Right ventricle myocardium inferior (tissue), 1 donor: ENCODE measurements at regions not wholly inside any gene's neighbourhood (a gene's known extent, or its start where the extent isn't known, plus 50 kb on each side); places are given as distances from the start of the nearest gene placed in this dataset.

ENCODE experiments used
- ATAC-seq: fragments of 200-7000 bp; cut with Tn5 transposase; one replicate; pipeline ENCODE4 v1.9.1; 2020; ENCODE audit warnings: mild to moderate bottlenecking, moderate library complexity
- DNase-seq: peaks from one replicate; pipeline ENCODE4 v3.0.0; 2021; ENCODE audit errors: missing footprints
- intact Hi-C: fragments of 100-400 bp; cut with DNase I; formaldehyde crosslinking; loops from one replicate; pipeline ENCODE4 v1.11.0; 2022
- donor health status: DM: no; HTN: yes; CAD: no; lungs with severe emphysema.

GRCh38 chr12:32039917-32040575 lies 66.6 kb upstream of the BICD1 start:
- no peak for ATAC-seq
- intact Hi-C loops = no loop called here
- no peak for DNase-seq

GRCh38 chr12:32043928-32044549 lies 62.6 kb upstream of the BICD1 start:
- DNase-seq (no peak), ATAC-seq (no peak)
- intact Hi-C loops = no loop called here

DNA sequence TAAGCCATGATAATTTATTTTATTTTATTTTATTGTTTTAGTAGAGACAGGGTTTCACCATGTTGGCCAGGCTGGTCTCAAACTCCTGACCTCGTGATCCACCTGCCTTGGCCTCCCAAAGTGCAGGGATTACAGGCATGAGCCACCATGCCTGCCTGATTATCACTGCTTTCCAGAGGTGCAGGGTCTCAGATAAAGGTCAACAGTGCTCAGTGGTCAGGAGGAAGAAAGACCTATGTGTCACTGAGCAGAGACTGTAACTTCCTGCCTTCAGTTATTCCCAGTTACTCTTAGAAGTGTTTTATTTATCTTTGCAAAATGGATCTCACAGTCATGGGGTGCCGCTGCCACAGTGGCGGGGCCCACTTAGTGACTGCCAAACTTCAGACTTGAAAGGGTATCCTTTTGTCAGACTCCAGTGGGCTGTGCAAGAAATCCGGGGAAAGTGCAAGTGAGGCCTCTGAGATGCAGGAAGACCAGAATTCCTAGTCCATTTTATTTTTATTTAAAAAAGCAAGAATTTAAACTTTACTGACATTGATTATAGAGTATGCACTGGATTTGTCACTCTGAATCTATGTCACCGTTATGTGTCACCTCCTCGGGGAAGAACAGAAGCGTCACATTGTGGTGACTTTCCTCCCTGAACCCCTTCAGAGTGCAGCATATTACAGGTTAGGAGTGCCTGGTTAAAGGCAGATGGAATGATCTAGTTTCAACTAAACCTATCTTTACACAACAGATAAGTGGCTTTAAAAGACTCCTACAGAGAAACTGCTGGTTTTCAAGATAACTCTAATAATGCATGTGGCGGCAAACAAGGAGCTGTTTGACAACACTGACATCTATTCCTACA lies 59.1 kb upstream of the BICD1 start:
- ATAC-seq (no peak), DNase-seq (no peak)
- intact Hi-C loops = no loop called here

DNA sequence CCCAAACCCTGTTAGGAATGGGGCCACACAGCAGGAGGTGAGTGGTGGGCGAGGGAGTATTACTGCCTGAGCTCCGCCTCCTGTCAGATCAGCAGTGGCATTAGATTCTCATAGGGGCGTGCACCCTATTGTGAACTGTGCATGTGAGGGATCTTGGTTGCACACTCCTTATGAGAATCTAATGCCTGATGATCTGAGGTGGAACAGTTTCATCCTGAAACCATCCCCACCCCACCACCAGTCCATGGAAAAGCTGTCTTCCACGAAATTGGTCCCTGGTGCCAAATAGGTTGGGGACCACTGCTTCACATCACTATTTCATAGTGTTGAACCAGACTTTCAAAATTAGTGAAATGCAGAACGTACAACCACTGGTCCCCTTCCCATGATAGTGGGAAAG lies 57.9 kb upstream of the BICD1 start:
- DNase-seq (no peak), ATAC-seq (no peak)
- intact Hi-C loops = no loop called here

DNA sequence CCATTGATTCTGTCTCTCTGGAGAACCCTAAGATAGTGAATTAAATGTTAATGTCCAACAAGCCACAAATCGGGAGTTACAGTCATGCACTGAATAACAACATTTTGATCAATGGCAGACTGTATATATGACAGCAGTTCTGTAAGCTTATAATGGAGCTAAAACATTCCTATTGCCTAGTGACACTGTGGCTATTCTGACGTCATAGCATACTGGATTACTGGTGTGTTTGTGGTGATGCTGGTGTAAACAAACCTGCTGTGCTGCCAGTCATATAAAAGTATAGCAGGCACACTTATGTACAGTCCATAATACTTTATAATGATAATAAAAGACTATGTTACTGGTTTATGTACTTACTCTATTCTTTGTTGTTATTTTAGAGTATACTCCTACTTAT lies 56.7 kb upstream of the BICD1 start:
- intact Hi-C loops = loop anchor here (10.0 kb wide), 1 partner anchor 365 kb away; no protein-coding TSS in a partner anchor
- DNase-seq = no peak
- no peak for ATAC-seq

DNA sequence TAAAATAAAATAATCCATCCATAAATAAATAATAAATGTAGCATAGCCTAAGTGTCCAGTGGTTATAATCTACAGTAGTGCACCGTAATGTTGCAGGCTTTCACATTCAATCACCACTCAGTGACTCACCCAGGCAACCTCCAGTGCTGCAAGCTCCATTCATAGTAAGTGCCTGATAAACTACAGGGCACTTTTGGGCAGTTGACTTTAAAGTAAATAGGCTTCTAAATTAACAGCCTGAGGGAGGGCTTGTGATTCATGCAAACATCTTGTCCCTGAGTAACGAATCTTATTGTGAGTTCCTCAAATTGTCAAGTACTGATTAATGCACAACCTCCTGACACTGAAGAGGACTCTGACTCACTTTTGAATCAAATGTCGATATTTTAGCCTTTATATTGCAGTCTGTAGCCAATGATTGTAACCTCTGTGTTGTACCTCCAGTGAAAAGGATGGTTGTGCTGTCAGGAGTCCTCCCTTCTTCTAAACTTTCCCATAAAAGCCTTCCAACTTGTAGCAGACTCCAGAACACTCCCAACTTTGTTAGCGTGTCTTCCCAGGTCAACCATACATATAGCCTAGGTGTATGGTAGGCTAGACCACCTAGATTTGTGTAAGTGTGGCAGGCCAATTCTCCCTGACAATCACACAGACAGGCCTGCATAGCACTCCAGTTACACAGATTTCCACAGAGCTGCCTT lies 55.0 kb upstream of the BICD1 start:
- DNase-seq (no peak), ATAC-seq (no peak)
- intact Hi-C loops = loop anchor here (10.0 kb wide), 1 partner anchor 367 kb away; no protein-coding TSS in a partner anchor

DNA sequence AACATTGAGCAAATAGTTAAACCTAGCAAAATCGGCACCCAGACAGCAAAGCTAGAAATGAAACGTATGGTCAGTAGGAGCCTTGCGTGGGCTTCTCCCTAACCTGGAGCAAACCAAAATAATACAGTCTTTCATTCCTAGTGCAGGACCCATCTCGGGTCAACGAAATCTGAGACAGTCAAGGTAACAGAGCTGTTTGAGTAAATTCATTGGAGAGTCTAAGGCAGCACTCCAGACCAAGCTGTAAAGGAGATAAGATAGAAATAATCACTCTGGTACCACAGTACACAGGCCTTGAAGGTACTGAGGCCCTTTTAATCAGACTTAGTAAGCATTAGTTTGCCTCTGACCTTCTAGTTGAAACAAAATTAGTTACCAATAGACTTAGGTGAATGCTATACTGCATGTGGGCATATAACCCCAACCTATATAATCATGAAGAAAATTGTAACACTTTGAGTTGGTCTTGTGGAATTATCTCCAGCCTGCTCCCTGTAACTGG lies 54.4 kb upstream of the BICD1 start:
- DNase-seq (no peak), ATAC-seq (no peak)
- intact Hi-C loops = loop anchor here (10.0 kb wide), 1 partner anchor 367 kb away; no protein-coding TSS in a partner anchor

DNA sequence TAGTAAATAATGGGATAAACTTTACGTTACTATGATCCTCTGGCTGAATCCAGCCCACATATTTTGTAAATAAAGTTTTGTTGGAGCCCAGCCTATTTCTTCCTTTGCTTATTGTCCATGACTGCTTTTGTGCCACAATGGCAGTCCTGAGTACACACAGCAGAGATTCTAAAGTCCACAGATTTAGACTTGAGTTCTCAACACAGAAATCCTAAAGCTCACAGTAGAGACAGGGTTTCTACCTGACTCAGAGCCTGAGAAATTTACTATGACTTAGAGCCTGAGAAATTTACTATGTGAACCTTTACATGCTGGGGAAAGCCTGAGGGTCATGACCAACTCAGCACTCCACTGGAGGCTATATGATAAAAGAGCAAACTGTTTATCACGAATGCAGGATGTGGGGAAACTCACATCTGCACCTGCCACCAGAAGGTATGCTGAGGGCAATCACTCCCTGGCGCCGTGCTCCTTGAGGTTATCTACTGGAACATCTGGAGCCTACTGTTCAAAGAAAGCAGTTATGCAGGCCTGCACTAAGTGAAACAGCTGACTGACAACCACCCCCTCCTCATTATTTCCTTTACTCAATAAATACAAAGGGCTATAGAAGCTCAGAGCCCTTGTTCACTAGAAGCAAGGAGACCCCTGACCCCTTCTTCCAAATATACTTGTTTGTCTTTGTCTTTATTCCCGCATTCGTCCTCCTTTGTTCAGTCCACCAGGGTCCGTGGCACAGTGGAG lies 52.6 kb upstream of the BICD1 start:
- DNase-seq = no peak
- intact Hi-C loops = loop anchor here (10.0 kb wide), 1 partner anchor 369 kb away; no protein-coding TSS in a partner anchor
- no peak for ATAC-seq
